IPS DF 19.7 (cell line): ENCODE measurements at regions not wholly inside any gene's neighbourhood (a gene's known extent, or its start where the extent isn't known, plus 50 kb on each side); places are given as distances from the start of the nearest gene placed in this dataset.
"Not testable (repeated sequence)": the region's sequence is repeated elsewhere in the genome, so short reads cannot be mapped to it uniquely, and the experiment has no call there.

Source experiments
- DNase-seq: peaks from one replicate; pipeline ENCODE4 v3.0.0-alpha.2; 2013; ENCODE audit warnings: low read depth, low spot score

DNA sequence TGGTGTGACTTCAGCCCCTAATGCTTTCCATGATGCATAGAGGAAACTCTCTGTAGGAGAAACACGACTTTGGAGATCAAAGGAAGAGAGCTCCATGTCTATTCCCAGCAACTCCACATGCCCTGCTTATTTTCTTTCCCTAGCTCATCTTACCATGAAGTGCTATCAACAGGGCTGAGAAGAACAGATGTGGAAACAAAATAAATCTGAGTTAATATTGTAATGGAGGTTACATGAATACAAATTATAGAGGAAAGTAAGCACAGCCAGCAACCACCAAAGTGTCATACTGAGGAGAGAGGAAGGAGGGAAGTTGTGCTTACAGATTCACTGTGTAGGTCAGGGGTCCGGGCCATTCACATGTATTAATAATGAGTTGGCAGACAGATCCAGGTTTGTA is 157.5 kb downstream of the RFPL4B start:
- DNase-seq = no peak

- no peak for DNase-seq
Measured at GRCh38 chr6:112511441-112511840, 164.3 kb downstream of the RFPL4B start.

GRCh38 chr6:112513175-112513574 is 166.0 kb downstream of the RFPL4B start:
- DNase-seq = no peak

- no peak for DNase-seq
Measured at GRCh38 chr6:112522587-112522986, 175.5 kb downstream of the RFPL4B start.

DNA sequence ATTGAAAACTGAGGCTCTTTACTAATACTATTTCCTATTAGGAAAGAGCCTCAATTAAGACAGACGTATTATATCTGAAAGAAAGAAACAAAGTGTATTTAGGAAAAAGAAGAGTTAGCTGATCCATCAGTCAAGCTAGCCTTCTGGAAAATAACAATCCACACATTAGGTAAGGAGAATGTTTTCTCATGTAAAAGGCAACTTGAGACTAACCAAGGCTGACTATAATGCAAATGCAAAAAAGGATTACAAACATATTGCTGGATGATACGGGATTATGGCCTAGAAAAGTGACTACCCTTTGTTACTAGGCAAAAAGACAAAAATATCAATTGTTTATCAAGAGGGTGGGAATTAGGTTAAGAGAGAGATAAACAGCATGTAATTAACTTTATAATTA is 176.9 kb downstream of the RFPL4B start:
- no peak for DNase-seq

DNA sequence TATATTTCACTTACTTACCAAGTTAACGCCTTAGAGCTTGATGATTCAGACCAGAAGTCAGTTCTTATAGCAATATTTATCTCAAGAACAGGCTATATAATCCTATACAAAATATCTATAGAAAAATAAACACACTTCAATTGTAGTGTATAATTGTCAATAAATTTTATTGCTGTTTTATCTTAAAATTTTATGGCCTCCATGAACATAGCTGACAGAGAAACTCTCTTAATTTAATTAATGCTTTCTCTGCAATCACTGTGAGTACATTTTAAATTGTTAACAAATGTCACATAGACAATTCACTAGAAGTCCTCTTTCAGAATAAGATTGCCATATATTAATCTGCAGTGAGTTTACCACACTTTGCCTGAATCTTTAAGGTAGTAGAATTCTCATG is 178.6 kb downstream of the RFPL4B start:
- no peak for DNase-seq

GRCh38 chr6:112526594-112526993 is 179.5 kb downstream of the RFPL4B start:
- no peak for DNase-seq

GRCh38 chr6:112528306-112528705 is 181.2 kb downstream of the RFPL4B start:
- DNase-seq = not testable (repeated sequence)

DNA sequence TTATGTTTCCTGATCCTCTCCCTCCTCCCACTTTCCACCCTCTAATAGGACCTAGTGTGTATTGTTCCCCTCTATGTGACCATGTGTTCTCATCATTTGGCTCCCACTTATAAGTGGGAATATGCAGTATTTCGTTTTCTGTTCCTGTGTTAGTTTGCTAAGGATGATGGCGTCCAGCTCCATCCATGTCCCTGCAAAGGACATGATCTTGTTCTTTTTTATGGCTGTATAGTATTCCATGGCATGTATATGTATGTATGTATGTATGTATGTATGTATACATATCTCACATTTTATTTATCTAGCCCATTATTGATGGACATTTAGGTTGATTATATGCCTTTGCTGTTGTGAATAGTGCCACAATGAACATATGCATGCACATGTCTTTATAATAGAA is 188.7 kb downstream of the RFPL4B start:
- no peak for DNase-seq

GRCh38 chr6:112539355-112539754 is 192.2 kb downstream of the RFPL4B start:
- no peak for DNase-seq

DNA sequence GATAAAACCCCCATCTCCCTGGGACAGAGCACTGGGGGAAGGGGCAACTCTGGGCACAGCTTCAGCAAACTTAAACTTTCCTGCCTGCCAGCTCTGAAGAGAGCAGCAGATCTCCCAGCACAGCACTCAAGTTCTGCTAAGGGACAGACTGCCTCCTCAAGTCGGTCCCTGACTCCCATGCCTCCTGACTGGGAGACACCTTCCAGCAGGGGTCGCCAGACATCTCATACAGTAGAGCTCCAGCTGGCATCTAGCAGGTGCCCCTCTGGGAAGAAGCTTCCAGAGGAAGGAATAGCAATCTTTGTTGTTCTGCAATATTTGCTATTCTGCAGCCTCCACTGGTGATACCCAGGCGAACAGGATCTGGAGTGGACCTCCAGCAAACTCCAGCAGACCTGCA is 194.7 kb downstream of the RFPL4B start:
- not testable (repeated sequence) for DNase-seq

- not testable (repeated sequence) for DNase-seq
Measured at GRCh38 chr6:112547321-112548085, 200.4 kb downstream of the RFPL4B start.

- no peak for DNase-seq
Measured at GRCh38 chr6:112549749-112550148, 202.6 kb downstream of the RFPL4B start.

- no peak for DNase-seq
Measured at GRCh38 chr6:112557435-112557834, 210.3 kb downstream of the RFPL4B start.

- no peak for DNase-seq
Measured at GRCh38 chr6:112557961-112558360, 210.8 kb downstream of the RFPL4B start.

- DNase-seq = no peak
Measured at GRCh38 chr6:112560651-112561050, 213.5 kb downstream of the RFPL4B start.

- no peak for DNase-seq
Measured at GRCh38 chr6:112562301-112563231, 215.4 kb downstream of the RFPL4B start.

- peak; percentile 65 for DNase-seq
Measured at GRCh38 chr6:112563368-112563767, 216.2 kb downstream of the RFPL4B start.

- no peak for DNase-seq
Measured at GRCh38 chr6:112568066-112568465, 220.9 kb downstream of the RFPL4B start.

- no peak for DNase-seq
Measured at GRCh38 chr6:112571488-112572270, 224.5 kb downstream of the RFPL4B start.

DNA sequence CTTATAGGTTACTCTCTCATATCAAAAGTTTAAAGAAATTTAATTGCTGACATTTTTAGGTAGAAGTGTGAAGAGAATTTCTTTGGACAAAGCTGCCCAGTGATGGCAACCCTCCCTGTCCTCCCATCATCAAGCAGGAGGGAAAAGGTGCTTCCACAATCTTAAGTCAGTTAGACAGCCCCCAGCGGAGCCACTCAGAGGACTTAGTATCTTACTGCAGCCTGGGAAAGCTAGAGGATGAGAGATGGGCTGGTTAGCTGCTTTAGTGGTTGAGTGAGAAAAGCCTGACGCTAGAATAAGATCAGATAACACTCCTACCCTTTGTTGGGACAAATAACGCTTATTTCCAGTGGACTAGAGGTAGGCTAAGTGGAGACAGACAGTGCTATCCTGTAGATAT is 227.1 kb downstream of the RFPL4B start:
- no peak for DNase-seq

DNA sequence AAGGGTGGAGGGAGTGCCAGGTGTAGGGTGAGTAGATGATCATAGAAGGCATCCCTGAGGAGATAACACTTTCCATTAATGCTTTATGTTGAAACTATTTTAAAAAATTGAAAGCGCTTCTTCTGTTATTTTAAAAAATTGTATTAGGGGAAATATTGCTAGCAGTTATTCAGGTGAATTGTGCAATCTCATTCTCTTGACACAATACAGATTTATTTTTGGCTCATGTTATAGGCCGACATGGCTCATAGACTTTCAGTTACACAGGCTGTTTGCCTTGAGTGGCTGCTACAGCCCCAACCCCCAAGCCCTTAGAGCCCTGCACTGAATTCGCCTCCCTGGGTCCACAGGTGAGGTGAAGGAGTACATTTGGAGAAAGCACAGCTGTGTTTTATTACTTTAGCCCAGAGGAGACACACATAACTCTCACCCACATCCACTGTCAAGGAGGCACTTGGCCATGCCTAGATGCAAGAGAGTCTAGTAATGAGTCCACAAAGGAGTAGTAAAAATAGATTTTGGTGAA is 228.2 kb downstream of the RFPL4B start:
- no peak for DNase-seq
